Activated T-cell treated with anti-CD3 and anti-CD28 coated beads, Interleukin-2, amount 50 U/mL, for 24 hours (primary cell): ENCODE measurements at regions not wholly inside any gene's neighbourhood (a gene's known extent, or its start where the extent isn't known, plus 50 kb on each side); places are given as distances from the start of the nearest gene placed in this dataset.

Experiments used
- DNase-seq: peaks from one replicate; pipeline ENCODE4 v3.0.0-alpha.2; 2020
- H3K27ac Mint-ChIP-seq: 2 replicates; pipeline ENCODE4 v1.8.0; 2020; ENCODE audit warnings: mild to moderate bottlenecking, mixed read lengths
- H3K27me3 Mint-ChIP-seq: 2 replicates; pipeline ENCODE4 v1.8.0; 2020; ENCODE audit warnings: mixed read lengths
- H3K36me3 Mint-ChIP-seq: 2 replicates; pipeline ENCODE4 v1.8.0; 2020; ENCODE audit warnings: low read depth, mixed read lengths
- H3K4me1 Mint-ChIP-seq: 2 replicates; pipeline ENCODE4 v1.8.0; 2020; ENCODE audit warnings: low read depth, mixed read lengths
- H3K4me3 Mint-ChIP-seq: 2 replicates; pipeline ENCODE4 v1.8.0; 2020; ENCODE audit warnings: mild to moderate bottlenecking, moderate library complexity, mixed read lengths
- H3K9me3 Mint-ChIP-seq: 2 replicates; pipeline ENCODE4 v1.8.0; 2020; ENCODE audit warnings: mixed read lengths

DNA sequence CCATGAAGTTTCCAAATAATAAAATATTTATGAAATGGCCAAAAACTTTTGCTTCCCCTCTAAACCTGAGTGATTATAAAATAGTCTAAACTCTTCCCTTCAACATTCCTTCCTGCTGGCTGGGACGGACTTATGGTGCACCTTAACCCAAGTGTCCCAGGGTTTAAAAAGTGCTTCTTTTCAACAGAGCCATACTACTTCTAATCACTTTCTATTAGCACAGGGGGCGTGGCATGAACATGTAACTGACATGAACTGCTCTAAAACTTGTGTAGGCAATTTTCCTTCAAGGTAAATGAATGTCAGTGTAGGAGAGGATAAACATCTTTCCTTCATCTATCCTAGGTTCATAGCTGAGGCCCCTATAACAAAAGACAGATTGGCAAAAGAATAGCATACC is 163.6 kb upstream of the RIMS1 start:
- Mint-ChIP-seq H3K4me3 (no peak overlapping the region), H3K9me3 (peaks cover 3% of the 10 kb centered on the region), H3K27me3 (no peaks in the 10 kb centered on the region), H3K36me3 (no peaks in the 10 kb centered on the region), H3K27ac (no peak overlapping the region), H3K4me1 (no peaks in the 10 kb centered on the region)
- no peak for DNase-seq

DNA sequence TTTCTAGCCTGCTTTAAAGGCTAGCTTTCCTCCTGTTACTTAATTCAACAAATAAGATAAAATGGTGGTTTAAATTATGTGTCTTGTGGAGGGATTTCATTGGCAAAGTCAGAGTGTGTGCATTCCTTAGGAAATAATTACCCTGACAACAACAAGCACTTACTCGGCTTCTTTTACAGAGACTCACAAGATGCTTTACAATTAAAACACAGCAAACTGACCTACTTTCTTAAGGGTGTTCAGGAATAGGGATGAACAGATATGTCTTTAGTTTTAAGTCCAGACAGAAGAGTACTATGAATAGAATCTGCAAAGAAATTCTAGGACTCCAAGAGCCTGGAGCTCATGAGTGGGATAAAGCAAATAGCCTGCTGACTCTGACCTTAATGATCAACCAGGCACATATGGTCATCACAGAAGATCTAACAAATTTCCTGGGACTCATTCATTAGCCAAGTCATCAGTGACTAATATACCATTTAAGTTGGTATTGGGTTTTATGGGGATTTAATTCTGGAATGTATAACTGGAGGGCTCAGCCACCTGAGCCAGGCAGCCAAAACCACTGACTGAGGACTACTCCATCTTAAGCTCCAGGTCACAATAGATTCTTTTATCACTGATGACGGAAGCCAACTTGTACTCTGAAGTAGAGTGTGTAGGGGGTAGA is 161.8 kb upstream of the RIMS1 start:
- Mint-ChIP-seq H3K4me3 (no peak overlapping the region), H3K27ac (no peak overlapping the region), H3K4me1 (no peaks in the 10 kb centered on the region), H3K9me3 (peaks cover 3% of the 10 kb centered on the region), H3K36me3 (no peaks in the 10 kb centered on the region), H3K27me3 (no peaks in the 10 kb centered on the region)
- DNase-seq, result no peak

DNA sequence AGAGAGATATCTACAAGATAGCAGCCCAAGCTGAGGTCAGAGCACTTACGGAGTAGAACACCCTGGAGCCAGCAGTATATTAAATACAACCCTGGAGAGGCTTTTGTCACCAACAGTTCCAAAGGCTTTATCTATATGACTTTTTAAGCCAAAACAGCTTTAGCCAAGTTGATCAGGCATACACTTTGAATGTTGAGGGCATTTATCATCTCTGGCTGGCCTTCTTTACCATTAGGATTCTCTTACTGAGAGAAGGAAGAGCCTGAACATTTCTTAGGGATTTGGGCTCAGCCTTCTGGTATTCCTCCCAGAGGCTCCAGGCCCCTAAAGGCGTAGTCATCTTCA is 161.3 kb upstream of the RIMS1 start:
- H3K4me3 Mint-ChIP-seq, result no peak overlapping the region
- no peaks in the 10 kb centered on the region for H3K4me1 Mint-ChIP-seq
- no peak overlapping the region for H3K27ac Mint-ChIP-seq
- no peaks in the 10 kb centered on the region for H3K36me3 Mint-ChIP-seq
- no peaks in the 10 kb centered on the region for H3K27me3 Mint-ChIP-seq
- peaks cover 3% of the 10 kb centered on the region for H3K9me3 Mint-ChIP-seq
- no peak for DNase-seq

DNA sequence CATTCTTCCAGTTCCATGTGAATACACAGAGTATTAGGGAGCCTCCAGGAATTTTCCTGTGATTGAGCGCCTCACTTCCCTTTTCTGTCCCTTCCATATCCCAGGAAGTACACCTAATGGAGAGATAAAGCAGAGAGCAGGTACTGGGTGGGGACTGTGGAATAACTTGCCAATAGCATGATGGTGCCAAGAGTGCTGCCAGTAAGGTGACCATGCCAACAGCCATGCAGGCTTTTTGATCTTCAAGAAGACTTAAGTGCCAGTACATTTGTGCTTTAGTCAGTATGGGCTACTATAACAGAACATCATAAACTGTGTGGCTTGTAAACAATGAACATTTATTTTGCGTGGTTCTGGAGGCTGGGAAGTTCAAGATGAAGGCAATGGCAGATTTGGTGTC is 160.2 kb upstream of the RIMS1 start:
- no peak overlapping the region for H3K27ac Mint-ChIP-seq
- peaks cover 3% of the 10 kb centered on the region for H3K9me3 Mint-ChIP-seq
- H3K27me3 Mint-ChIP-seq, result no peaks in the 10 kb centered on the region
- no peak overlapping the region for H3K4me3 Mint-ChIP-seq
- DNase-seq, result no peak
- no peaks in the 10 kb centered on the region for H3K36me3 Mint-ChIP-seq
- no peaks in the 10 kb centered on the region for H3K4me1 Mint-ChIP-seq

DNA sequence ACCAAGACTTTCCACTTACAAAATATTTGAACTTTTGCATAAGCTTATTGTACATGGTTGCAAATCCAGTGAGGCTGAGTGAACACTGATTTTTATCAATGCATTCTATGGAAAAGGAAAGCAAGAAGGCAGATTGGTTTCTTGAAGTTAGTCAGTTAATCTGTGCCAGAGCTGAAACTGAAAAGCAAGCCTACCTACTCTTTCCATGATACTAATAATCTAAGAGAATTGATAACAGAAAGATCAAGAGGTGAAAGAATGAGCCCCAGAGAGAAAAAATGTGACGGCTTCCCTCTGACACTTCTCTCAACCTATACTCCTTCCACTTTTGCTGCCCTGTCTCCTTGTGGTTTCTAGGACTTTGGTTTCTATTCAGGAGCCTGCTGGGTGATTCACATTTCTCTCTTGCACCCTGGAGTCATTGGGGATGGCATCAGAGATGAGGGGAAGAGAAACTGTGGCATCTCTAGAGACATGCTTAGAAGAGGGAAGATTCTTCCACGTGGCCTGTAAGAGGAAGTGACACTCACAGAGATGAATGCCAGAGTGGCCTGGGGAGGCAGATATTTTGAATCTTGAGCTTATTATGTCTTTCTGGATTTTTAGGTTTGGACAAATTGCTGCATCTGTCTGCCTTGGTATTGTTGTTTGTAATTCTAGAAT is 158.6 kb upstream of the RIMS1 start:
- Mint-ChIP-seq H3K27me3 (no peaks in the 10 kb centered on the region), H3K4me3 (no peak overlapping the region), H3K36me3 (no peaks in the 10 kb centered on the region), H3K9me3 (peaks cover 3% of the 10 kb centered on the region), H3K4me1 (no peaks in the 10 kb centered on the region), H3K27ac (no peak overlapping the region)
- DNase-seq, result no peak

DNA sequence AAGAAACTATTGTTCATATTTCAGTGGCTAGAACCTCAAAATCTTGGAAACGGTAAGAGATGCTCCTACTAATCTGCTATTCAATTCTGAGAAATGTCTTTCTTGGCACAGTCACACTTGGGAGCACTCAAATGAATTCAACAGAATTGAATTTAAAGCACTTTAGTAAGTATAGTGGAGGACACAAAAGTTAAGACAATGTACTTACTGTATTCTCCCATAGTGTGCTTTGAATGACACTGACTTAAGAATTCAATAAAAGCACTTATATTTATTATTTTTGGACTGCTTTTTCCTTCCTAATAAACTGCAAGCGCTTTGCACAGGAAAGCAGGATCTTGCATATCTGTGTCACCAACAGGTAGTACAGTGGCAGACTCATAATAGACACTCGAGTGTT is 156.1 kb upstream of the RIMS1 start:
- no peak overlapping the region for H3K27ac Mint-ChIP-seq
- H3K36me3 Mint-ChIP-seq, result no peaks in the 10 kb centered on the region
- DNase-seq, result no peak
- H3K27me3 Mint-ChIP-seq, result no peaks in the 10 kb centered on the region
- H3K4me3 Mint-ChIP-seq, result no peak overlapping the region
- no peaks in the 10 kb centered on the region for H3K9me3 Mint-ChIP-seq
- no peaks in the 10 kb centered on the region for H3K4me1 Mint-ChIP-seq

DNA sequence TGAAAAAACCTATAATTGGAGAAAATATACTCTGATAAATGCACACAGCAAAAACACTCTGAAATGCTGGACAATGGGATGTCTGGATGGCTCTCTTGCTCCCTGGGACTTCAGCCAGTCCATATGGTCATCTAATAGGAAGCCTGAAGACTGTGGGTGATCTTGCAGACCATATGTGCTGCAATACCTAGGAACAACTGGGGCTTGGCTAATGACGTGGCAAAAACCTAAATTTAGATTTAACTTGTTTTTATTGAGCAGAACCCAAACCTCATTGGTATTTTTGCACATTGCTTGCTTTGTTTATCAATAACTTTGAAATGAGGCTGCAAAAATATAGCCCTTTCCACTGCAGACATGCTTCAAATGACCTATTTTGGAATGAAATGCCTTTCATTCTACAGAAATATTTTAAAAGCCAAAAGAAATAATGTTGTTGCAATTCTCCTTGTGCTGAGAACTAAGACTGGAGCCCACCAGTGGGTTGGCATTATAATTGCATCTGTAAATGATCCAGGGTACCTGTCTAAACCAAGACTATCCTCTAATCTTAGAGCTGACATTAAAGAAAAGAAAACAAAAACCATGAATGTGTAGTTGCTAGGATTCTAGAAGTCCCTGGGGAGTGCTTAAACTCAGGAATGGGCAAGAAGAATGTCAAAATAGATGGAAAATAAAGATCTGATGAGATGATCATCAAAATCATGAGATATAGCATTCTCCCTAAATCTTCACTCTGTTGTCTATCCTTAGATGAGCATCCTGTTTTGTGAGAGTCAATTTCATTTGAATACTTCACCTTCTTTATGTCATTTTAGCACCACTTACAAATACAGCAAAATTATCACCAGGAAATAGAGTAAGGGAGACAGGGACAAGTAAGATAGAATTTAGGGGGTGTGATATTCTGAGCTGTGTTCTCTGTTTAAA is 152.1 kb upstream of the RIMS1 start:
- no peak for DNase-seq

DNA sequence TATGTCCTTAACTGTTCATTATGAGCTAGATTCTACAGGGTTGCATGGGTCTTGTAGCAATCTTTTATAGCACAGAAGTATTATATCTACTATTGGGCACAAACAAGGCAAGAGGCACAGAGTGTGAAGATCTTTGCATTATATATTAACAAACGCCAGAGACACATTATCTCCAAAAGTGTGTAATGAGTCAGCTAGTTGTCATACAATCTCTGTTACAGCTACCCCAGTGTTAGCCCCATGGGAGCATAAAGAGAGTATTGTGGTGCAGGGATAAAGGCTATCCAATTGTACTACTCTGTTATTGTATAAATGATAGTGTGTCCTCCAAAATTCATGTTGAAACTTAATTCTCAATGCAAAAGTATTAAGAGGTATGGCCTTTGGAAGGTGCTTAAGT is 148.4 kb upstream of the RIMS1 start:
- DNase-seq, result no peak
- H3K4me3 Mint-ChIP-seq, result no peak overlapping the region
- no peaks in the 10 kb centered on the region for H3K4me1 Mint-ChIP-seq
- H3K36me3 Mint-ChIP-seq, result no peaks in the 10 kb centered on the region
- no peaks in the 10 kb centered on the region for H3K27me3 Mint-ChIP-seq
- no peaks in the 10 kb centered on the region for H3K9me3 Mint-ChIP-seq
- H3K27ac Mint-ChIP-seq, result no peak overlapping the region

More for the DNA sequence above, 152.1 kb upstream of the RIMS1 start:
- H3K4me3 Mint-ChIP-seq, result no peak overlapping the region
- no peaks in the 10 kb centered on the region for H3K36me3 Mint-ChIP-seq
- no peaks in the 10 kb centered on the region for H3K4me1 Mint-ChIP-seq
- H3K27ac Mint-ChIP-seq, result no peak overlapping the region
- no peaks in the 10 kb centered on the region for H3K9me3 Mint-ChIP-seq
- H3K27me3 Mint-ChIP-seq, result no peaks in the 10 kb centered on the region

DNA sequence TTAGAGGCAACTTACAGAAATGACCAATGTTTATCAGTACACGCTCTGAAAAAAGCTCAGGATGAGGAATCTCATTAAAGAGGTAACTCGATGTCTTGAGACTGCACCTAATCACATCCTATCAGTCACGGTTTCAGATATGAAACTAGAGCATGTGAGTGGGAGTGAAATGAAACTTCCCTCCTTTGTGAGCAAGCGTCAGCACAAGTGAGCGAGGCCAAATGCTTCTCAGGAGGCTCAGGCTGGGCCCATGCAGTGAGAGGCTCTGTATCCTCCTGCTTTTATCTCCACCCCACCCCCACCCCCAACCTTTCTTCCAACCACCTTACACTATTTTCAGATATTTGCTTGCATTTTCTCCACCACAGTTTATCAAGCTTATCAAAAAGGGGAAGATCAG is 140.8 kb upstream of the RIMS1 start:
- H3K4me1 Mint-ChIP-seq, result no peaks in the 10 kb centered on the region
- H3K4me3 Mint-ChIP-seq, result no peak overlapping the region
- no peak for DNase-seq
- no peak overlapping the region for H3K27ac Mint-ChIP-seq
- H3K36me3 Mint-ChIP-seq, result no peaks in the 10 kb centered on the region
- H3K27me3 Mint-ChIP-seq, result no peaks in the 10 kb centered on the region
- no peaks in the 10 kb centered on the region for H3K9me3 Mint-ChIP-seq

DNA sequence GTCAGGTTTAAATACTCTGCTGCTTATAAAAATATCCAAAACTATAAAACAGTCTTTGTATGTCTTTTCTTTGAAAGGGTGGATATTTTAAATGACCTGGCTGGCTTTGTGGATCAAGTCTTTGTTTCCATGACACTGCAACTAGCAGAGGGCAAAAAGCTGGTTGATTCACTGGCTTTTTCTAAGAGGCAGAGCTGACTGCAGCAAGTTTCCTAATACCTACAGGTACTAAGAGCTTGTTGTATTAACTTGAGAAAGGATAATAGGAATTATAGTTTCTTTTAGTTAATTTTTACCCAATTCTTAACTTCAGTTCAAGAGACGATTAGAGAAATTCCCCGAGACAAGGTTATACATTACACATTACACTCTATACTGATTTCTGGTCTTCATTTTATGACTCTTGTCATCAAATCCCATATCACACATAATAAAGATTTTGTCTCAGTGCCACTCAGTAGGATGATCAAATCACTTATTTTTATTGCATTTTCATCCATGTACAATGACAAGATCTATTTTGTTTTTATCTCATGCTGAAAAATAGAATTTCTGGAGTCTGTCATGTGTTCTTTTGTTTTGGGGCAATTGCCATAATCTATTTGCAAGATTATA is 120.1 kb upstream of the RIMS1 start:
- Mint-ChIP-seq H3K27me3 (no peaks in the 10 kb centered on the region), H3K4me3 (no peak overlapping the region), H3K9me3 (peaks cover 3% of the 10 kb centered on the region), H3K4me1 (no peaks in the 10 kb centered on the region), H3K36me3 (no peaks in the 10 kb centered on the region), H3K27ac (no peak overlapping the region)
- DNase-seq, result no peak

DNA sequence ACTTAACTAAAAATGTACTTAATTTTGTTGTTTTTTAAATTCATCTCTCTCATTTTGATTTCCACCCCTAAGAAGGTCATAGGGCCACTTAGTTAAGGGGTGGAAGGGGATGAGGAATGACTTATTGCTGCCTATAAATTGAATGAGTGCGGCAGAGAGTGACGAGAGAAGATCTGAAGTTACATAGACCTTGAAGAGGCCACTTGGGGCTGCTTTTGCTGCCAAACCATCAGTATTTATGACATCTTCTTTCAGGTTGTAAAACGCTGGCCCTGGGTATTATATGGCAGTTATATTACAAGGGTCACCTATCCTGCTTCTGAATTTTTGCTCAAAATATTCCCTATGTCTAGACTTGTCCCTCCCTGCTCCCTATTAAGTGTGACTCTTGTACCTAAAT is 119.6 kb upstream of the RIMS1 start:
- Mint-ChIP-seq H3K27ac (no peak overlapping the region), H3K4me3 (no peak overlapping the region), H3K36me3 (no peaks in the 10 kb centered on the region), H3K4me1 (no peaks in the 10 kb centered on the region), H3K9me3 (peaks cover 3% of the 10 kb centered on the region), H3K27me3 (no peaks in the 10 kb centered on the region)
- no peak for DNase-seq

DNA sequence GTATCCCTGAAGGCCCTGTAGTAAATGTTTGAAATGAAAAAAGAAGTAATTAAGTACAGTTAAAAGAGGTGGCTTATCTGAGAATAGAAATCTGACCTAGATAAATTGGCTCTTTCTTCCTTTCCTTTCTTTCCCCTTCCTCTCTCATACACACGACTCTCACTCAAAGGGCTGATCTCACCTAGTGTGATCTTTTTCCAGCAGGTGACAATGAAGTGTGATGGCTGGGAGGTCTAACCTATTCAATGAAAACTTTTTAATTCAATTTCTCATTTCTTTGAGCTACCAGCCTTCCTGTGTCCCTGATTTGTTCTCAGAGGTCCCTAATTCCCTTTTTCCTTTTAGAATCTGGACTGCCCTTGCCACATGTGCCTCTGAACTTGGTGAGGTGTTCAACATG is 118.0 kb upstream of the RIMS1 start:
- Mint-ChIP-seq H3K9me3 (peaks cover 7% of the 10 kb centered on the region), H3K4me3 (no peak overlapping the region), H3K4me1 (no peaks in the 10 kb centered on the region), H3K27ac (no peak overlapping the region), H3K27me3 (no peaks in the 10 kb centered on the region), H3K36me3 (no peaks in the 10 kb centered on the region)
- no peak for DNase-seq

DNA sequence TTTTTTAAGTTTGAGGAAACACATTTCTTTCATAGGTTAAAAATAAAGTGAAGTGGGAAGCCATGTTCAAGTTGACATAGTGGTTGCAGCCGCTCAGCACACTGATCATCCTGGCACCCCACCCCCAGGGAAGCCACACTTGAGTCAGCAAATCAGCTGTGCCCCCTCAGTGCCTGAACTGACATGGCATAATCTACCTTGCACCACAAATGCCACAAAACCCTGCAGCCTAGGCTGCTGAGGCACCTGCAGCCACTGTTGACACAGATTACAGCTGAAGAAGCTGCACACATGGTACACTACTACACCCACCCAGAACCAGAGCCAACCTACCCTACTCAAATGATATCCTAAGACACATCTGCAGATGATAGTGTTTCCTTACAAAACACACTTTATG is 77.5 kb upstream of the RIMS1 start:
- no peak for DNase-seq
- Mint-ChIP-seq H3K9me3 (peaks cover 23% of the 10 kb centered on the region), H3K4me3 (no peak overlapping the region), H3K27ac (no peak overlapping the region), H3K36me3 (no peaks in the 10 kb centered on the region), H3K27me3 (no peaks in the 10 kb centered on the region), H3K4me1 (no peaks in the 10 kb centered on the region)

DNA sequence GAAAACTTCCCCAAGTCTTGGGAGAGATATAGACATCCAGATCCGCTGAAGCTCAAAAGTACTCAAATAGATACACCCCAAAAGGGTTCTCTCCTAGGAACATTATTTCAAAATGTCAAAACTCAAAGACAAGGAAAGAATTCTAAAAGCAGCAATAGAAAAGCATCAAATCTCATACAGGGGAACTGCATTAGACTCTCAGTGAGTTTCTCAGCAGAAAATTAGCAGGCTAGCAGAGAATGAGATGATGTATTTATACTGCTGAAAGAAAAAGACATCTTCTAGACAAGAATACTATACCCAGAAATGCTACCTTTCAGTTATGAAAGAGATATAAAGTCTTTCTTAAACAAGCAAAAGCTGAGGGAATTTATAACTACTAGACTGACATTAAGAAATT is 75.5 kb upstream of the RIMS1 start:
- no peaks in the 10 kb centered on the region for H3K4me1 Mint-ChIP-seq
- H3K36me3 Mint-ChIP-seq, result no peaks in the 10 kb centered on the region
- no peak for DNase-seq
- H3K9me3 Mint-ChIP-seq, result peaks cover 24% of the 10 kb centered on the region
- H3K27me3 Mint-ChIP-seq, result no peaks in the 10 kb centered on the region
- H3K27ac Mint-ChIP-seq, result no peak overlapping the region
- no peak overlapping the region for H3K4me3 Mint-ChIP-seq

DNA sequence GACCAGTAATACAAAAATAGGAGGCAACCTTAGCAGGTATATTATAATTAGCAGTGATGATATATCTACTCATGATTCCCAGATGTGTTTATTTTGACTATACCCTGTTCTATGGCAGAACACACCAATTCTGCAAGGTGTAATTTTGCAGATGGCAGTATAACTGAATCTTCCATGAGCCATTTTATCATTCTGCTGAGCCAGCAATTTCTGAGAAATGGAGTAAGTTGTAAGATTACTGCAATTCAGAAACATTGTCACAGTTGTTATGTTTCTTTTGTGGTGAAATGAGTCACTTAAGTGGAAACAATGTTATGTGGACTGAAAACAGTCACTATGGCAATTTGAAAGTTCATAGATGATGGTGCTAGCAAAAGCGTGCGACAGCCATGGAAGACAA is 63.7 kb upstream of the RIMS1 start:
- Mint-ChIP-seq H3K9me3 (peaks cover 11% of the 10 kb centered on the region), H3K27ac (no peak overlapping the region)
- DNase-seq, result no peak

More for the DNA sequence above, 63.7 kb upstream of the RIMS1 start:
- Mint-ChIP-seq H3K4me1 (no peaks in the 10 kb centered on the region), H3K27me3 (no peaks in the 10 kb centered on the region), H3K4me3 (no peak overlapping the region), H3K36me3 (no peaks in the 10 kb centered on the region)
